HG02885 (cell line): ENCODE measurements at regions not wholly inside any gene's neighbourhood (a gene's known extent, or its start where the extent isn't known, plus 50 kb on each side); places are given as distances from the start of the nearest gene placed in this dataset.

Experiments
- ATAC-seq: cut with Tn5 transposase; IDR thresholded peaks from one replicate; pipeline ENCODE4 v1.9.1; 2021; ENCODE audit warnings: mild to moderate bottlenecking; ENCODE audit not compliant: unreplicated experiment, poor library complexity

- no peak for ATAC-seq
These were observed 211.3 kb upstream of the RFC3 start for GRCh38 chr13:33606692-33607091.

- no peak for ATAC-seq
These were observed 207.4 kb upstream of the RFC3 start for GRCh38 chr13:33610438-33611120.

GRCh38 chr13:33611121-33611805 lies 206.7 kb upstream of the RFC3 start:
- no peak for ATAC-seq

GRCh38 chr13:33612641-33613638 lies 205.0 kb upstream of the RFC3 start:
- peak; percentile 74 for ATAC-seq

GRCh38 chr13:33615436-33615835 lies 202.5 kb upstream of the RFC3 start:
- no peak for ATAC-seq

GRCh38 chr13:33616130-33616529 lies 201.8 kb upstream of the RFC3 start:
- no peak for ATAC-seq

- no peak for ATAC-seq
These were observed 200.9 kb upstream of the RFC3 start for GRCh38 chr13:33617055-33617454.

- no peak for ATAC-seq
These were observed 193.7 kb upstream of the RFC3 start for GRCh38 chr13:33624253-33624652.

- ATAC-seq = no peak
These were observed 193.2 kb upstream of the RFC3 start for GRCh38 chr13:33624740-33625139.

GRCh38 chr13:33626407-33626806 lies 191.5 kb upstream of the RFC3 start:
- no peak for ATAC-seq

- ATAC-seq = no peak
These were observed 189.3 kb upstream of the RFC3 start for GRCh38 chr13:33628662-33629061.

GRCh38 chr13:33629605-33630360 lies 188.2 kb upstream of the RFC3 start:
- ATAC-seq = no peak

- no peak for ATAC-seq
These were observed 184.0 kb upstream of the RFC3 start for GRCh38 chr13:33633701-33634545.

GRCh38 chr13:33634546-33634982 lies 183.4 kb upstream of the RFC3 start:
- no peak for ATAC-seq

GRCh38 chr13:33636243-33636642 lies 181.7 kb upstream of the RFC3 start:
- no peak for ATAC-seq

- ATAC-seq = no peak
These were observed 180.8 kb upstream of the RFC3 start for GRCh38 chr13:33636955-33637670.

GRCh38 chr13:33637978-33638743 lies 179.8 kb upstream of the RFC3 start:
- no peak for ATAC-seq

GRCh38 chr13:33639158-33639557 lies 178.8 kb upstream of the RFC3 start:
- ATAC-seq = no peak
